OCI-LY3 (cell line): ENCODE measurements at regions not wholly inside any gene's neighbourhood (a gene's known extent, or its start where the extent isn't known, plus 50 kb on each side); places are given as distances from the start of the nearest gene placed in this dataset.
A peak's percentile ranks its signal among the peaks of the same experiment; 100 is the strongest.

Experiments
- EZH2phosphoT487 ChIP-seq: fragments of 200-600 bp; shearing (Covaris generic); IDR thresholded peaks from 2 replicates; pipeline ENCODE4 v1.6.1; 2018; ENCODE audit warnings: antibody characterized with exemption, mixed run types, low read depth
- TF ChIP-seq, protein P1 (sequence below): fragments of 200-600, 300-600 bp; sonication (generic); IDR thresholded peaks from 2 replicates; pipeline ENCODE4 v1.5.1; 2014; ENCODE audit warnings: antibody characterized with exemption, low read length, low read depth

GRCh38 chr14:27608377-27608776, 1010.5 kb upstream of the NOVA1 start:
- TF ChIP-seq, protein P1, sequence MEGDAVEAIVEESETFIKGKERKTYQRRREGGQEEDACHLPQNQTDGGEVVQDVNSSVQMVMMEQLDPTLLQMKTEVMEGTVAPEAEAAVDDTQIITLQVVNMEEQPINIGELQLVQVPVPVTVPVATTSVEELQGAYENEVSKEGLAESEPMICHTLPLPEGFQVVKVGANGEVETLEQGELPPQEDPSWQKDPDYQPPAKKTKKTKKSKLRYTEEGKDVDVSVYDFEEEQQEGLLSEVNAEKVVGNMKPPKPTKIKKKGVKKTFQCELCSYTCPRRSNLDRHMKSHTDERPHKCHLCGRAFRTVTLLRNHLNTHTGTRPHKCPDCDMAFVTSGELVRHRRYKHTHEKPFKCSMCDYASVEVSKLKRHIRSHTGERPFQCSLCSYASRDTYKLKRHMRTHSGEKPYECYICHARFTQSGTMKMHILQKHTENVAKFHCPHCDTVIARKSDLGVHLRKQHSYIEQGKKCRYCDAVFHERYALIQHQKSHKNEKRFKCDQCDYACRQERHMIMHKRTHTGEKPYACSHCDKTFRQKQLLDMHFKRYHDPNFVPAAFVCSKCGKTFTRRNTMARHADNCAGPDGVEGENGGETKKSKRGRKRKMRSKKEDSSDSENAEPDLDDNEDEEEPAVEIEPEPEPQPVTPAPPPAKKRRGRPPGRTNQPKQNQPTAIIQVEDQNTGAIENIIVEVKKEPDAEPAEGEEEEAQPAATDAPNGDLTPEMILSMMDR, result peak; percentile 10; the same call in 1 of the 2 replicates
- no peak for TF ChIP-seq EZH2phosphoT487
